SK-N-SH (cell line): ENCODE measurements at regions not wholly inside any gene's neighbourhood (a gene's known extent, or its start where the extent isn't known, plus 50 kb on each side); places are given as distances from the start of the nearest gene placed in this dataset.
A peak's percentile ranks its signal among the peaks of the same experiment; 100 is the strongest.

Experiments
- CTCF ChIA-PET: fragments of 300-600, 350-600 bp; formaldehyde crosslinking; extraction: SDS; loops from one replicate; lab custom pipeline; 2021; lab: Yijun Ruan, JAX
- POLR2A ChIA-PET: fragments of 350-600 bp; sonication (Branson Sonifier 250); formaldehyde crosslinking; extraction: SDS; loops from one replicate; lab custom pipeline; 2020; ENCODE audit warnings: antibody characterized with exemption, inconsistent platforms; lab: Yijun Ruan, JAX
- DNase-seq: peaks from one replicate; pipeline ENCODE4 v3.0.0; 2012
- H2AFZ ChIP-seq: fragments of 200-600 bp; sonication (generic); 2 replicates; pipeline ENCODE4 v1.8.1; 2016; ENCODE audit warnings: antibody characterized with exemption, mild to moderate bottlenecking, low read depth
- H3F3A ChIP-seq: fragments of 200-600 bp; sonication (generic); replicated peaks from 2 replicates; pipeline ENCODE3; 2016; ENCODE audit warnings: antibody characterized with exemption, mild to moderate bottlenecking; ENCODE audit not compliant: insufficient read depth
- H3K27ac ChIP-seq, 2 experiments: fragments of 200-500 bp in 1 of 2; fragments of 200-600 bp in 1 of 2; sonication (Bioruptor generic) in 1 of 2; sonication (generic), shearing (Covaris generic) in 1 of 2; 2 replicates each; pipeline versions ENCODE4 v1.5.1 to v1.6.1; 2014 to 2016; ENCODE audit warnings: low read depth in 2 of 2, inconsistent platforms in 1 of 2, low read length in 1 of 2, mild to moderate bottlenecking in 1 of 2, mixed read lengths in 1 of 2
- H3K27me3 ChIP-seq: fragments of 200-600 bp; sonication (generic), shearing (Covaris generic); 2 replicates; pipeline ENCODE4 v1.6.1; 2016; ENCODE audit warnings: mixed run types; ENCODE audit not compliant: insufficient read depth
- H3K36me3 ChIP-seq, 2 experiments: fragments of 200-500 bp in 1 of 2; fragments of 200-600 bp in 1 of 2; sonication (Bioruptor generic) in 1 of 2; sonication (generic) in 1 of 2; replicated peaks in 1 of 2; 2 replicates each; pipeline versions ENCODE3 to v1.5.1; 2014 to 2016; ENCODE audit warnings: low read length in 1 of 2, mild to moderate bottlenecking in 1 of 2; ENCODE audit not compliant: insufficient read depth in 2 of 2, control insufficient read depth in 1 of 2
- H3K4me1 ChIP-seq, 2 experiments: fragments of 200-500 bp in 1 of 2; fragments of 200-600 bp in 1 of 2; sonication (Bioruptor generic) in 1 of 2; sonication (generic), shearing (Covaris generic) in 1 of 2; 2 replicates each; pipeline versions ENCODE4 v1.5.1 to v1.6.1; 2014 to 2016; ENCODE audit warnings: low read depth in 1 of 2, low read length in 1 of 2, mixed run types in 1 of 2; ENCODE audit not compliant: insufficient read depth in 2 of 2, control insufficient read depth in 1 of 2
- H3K4me2 ChIP-seq: fragments of 200-600 bp; sonication (generic), shearing (Covaris generic); 2 replicates; pipeline ENCODE4 v1.6.1; 2017; ENCODE audit warnings: mixed run types
- H3K4me3 ChIP-seq, 2 experiments: fragments of 200-500 bp in 1 of 2; fragments of 200-600 bp in 1 of 2; sonication (Bioruptor generic) in 1 of 2; sonication (generic), shearing (Covaris generic) in 1 of 2; 2 replicates each; pipeline versions ENCODE4 v1.5.1 to v1.8.1; 2014 to 2016; ENCODE audit warnings: low read depth in 2 of 2, inconsistent platforms in 1 of 2, low read length in 1 of 2, mild to moderate bottlenecking in 1 of 2, mixed read lengths in 1 of 2, moderate library complexity in 1 of 2
- H3K79me2 ChIP-seq: fragments of 200-600 bp; sonication (generic); 2 replicates; pipeline ENCODE4 v1.8.1; 2017; ENCODE audit warnings: mild to moderate bottlenecking; ENCODE audit not compliant: insufficient read depth
- H3K9ac ChIP-seq: fragments of 200-600 bp; sonication (generic); 2 replicates; pipeline ENCODE4 v1.6.1; 2017; ENCODE audit warnings: mixed run types
- H3K9me2 ChIP-seq: fragments of 200-600 bp; sonication (generic); 2 replicates; pipeline ENCODE4 v1.6.1; 2017; ENCODE audit warnings: mixed run types
- H3K9me3 ChIP-seq: fragments of 200-600 bp; sonication (generic); 2 replicates; pipeline ENCODE4 v1.6.1; 2017; ENCODE audit warnings: mixed run types, mild to moderate bottlenecking, moderate library complexity
- H4K20me1 ChIP-seq: fragments of 200-600 bp; sonication (generic); 2 replicates; pipeline ENCODE4 v1.6.1; 2017; ENCODE audit warnings: mild to moderate bottlenecking, mixed run types; ENCODE audit not compliant: insufficient read depth
- CHD2 ChIP-seq: fragments of 150-350 bp; IDR thresholded peaks from 2 replicates; pipeline ENCODE4 v1.6.1; 2018; ENCODE audit warnings: low read length; ENCODE audit not compliant: partially characterized antibody
- ELF1 ChIP-seq: IDR thresholded peaks from 2 replicates; pipeline ENCODE4 v1.4.0; 2012
- EP300 ChIP-seq, 2 experiments: IDR thresholded peaks; 2 replicates each; pipeline versions ENCODE4 v1.4.0 to v1.6.1; 2012; ENCODE audit warnings: borderline replicate concordance in 1 of 2, low read depth in 1 of 2, low read length in 1 of 2
- FOSL2 ChIP-seq: IDR thresholded peaks from 2 replicates; pipeline ENCODE4 v1.4.0; 2012; ENCODE audit warnings: low read depth, mild to moderate bottlenecking, moderate library complexity, borderline replicate concordance
- FOXJ3 ChIP-seq: sonication (generic); formaldehyde crosslinking; IDR thresholded peaks from 2 replicates; pipeline ENCODE4 v1.5.1; 2020; ENCODE audit warnings: mild to moderate bottlenecking, missing genetic modification reagents
- FOXM1 ChIP-seq: IDR thresholded peaks from 2 replicates; pipeline ENCODE4 v1.4.0; 2012; ENCODE audit warnings: low read depth, mild to moderate bottlenecking
- GATA2 ChIP-seq: sonication (generic); formaldehyde crosslinking; IDR thresholded peaks from 2 replicates; pipeline ENCODE4 v1.5.0; 2020; ENCODE audit warnings: mild to moderate bottlenecking, missing genetic modification reagents
- MEF2A ChIP-seq: IDR thresholded peaks from 2 replicates; pipeline ENCODE4 v1.4.0; 2012; ENCODE audit warnings: low read depth, borderline replicate concordance
- MXI1 ChIP-seq: IDR thresholded peaks from 2 replicates; pipeline ENCODE4 v1.6.1; 2012; ENCODE audit warnings: mild to moderate bottlenecking, low read depth, low read length, improper control_type of control experiment
- NFIC ChIP-seq: IDR thresholded peaks from 2 replicates; pipeline ENCODE4 v1.4.0; 2012; ENCODE audit warnings: borderline replicate concordance
- NRF1 ChIP-seq: IDR thresholded peaks from 2 replicates; pipeline ENCODE4 v1.6.1; 2012; ENCODE audit warnings: low read depth, mild to moderate bottlenecking, low read length
- POLR2AphosphoS5 ChIP-seq: IDR thresholded peaks from 2 replicates; pipeline ENCODE4 v1.6.1; 2012; ENCODE audit warnings: low read depth, low read length
- RAD21 ChIP-seq: IDR thresholded peaks from 2 replicates; pipeline ENCODE4 v1.6.1; 2012; ENCODE audit warnings: mild to moderate bottlenecking, low read length
- RCOR1 ChIP-seq: fragments of 150-350 bp; IDR thresholded peaks from 2 replicates; pipeline ENCODE4 v1.6.1; 2017; ENCODE audit warnings: antibody characterized with exemption, low read length
- RFX5 ChIP-seq: IDR thresholded peaks from 2 replicates; pipeline ENCODE4 v1.6.1; 2012; ENCODE audit warnings: mild to moderate bottlenecking, improper control_type of control experiment, low read length
- RXRA ChIP-seq: IDR thresholded peaks from 2 replicates; pipeline ENCODE4 v1.4.0; 2012; ENCODE audit warnings: low read depth, mild to moderate bottlenecking, borderline replicate concordance
- SIN3A ChIP-seq: IDR thresholded peaks from 2 replicates; pipeline ENCODE4 v1.6.1; 2012; ENCODE audit warnings: low read depth, mild to moderate bottlenecking, low read length, moderate library complexity, borderline replicate concordance
- WGBS: methylation state at CpG from one replicate; pipeline ENCODE4 v1.1.6; 2017; ENCODE audit warnings: low lambda C conversion rate; 5-methylcytosine and 5-hydroxymethylcytosine counted together
- TF ChIP-seq, protein P1 (sequence below): IDR thresholded peaks from 2 replicates; pipeline ENCODE4 v1.4.0; 2012; ENCODE audit warnings: low read depth
- TF ChIP-seq, protein P2 (sequence below): fragments of 150-350 bp; IDR thresholded peaks from 2 replicates; pipeline ENCODE4 v1.6.1; 2017; ENCODE audit warnings: antibody characterized with exemption, low read length, low read depth, borderline replicate concordance
- TF ChIP-seq, protein P3 (sequence below): IDR thresholded peaks from 2 replicates; pipeline ENCODE4 v1.6.1; 2012; ENCODE audit warnings: mild to moderate bottlenecking, low read depth, low read length, moderate library complexity
- TF ChIP-seq, protein P4 (sequence below): IDR thresholded peaks from 2 replicates; pipeline ENCODE4 v1.4.0; 2012; ENCODE audit warnings: low read depth, borderline replicate concordance
- TF ChIP-seq, protein P5 (sequence below): IDR thresholded peaks from 2 replicates; pipeline ENCODE4 v1.4.0; 2012; ENCODE audit warnings: low read depth, borderline replicate concordance

DNA sequence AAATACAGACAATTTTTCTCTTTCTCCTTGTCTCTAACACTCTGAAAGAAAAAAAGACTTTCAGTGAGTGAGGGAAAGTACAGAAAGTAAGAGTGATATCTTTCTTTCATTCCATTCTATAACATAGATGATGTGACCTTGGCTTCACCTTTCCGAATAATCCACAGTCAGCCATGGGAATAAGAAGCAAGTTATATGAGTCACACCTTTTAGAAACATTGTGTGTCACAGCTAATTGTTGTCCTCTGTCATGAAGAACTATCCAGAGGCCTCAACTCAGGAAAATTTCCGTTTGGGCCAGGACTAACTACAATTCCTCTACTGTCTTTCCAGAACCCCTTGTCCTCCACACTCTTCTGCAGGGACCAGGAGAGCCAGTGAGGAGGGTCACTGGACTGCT is 209.7 kb upstream of the FAR2 start:
- no peaks in the 10 kb centered on the region for H3K79me2 ChIP-seq
- no peak overlapping the region for H2AFZ ChIP-seq
- peak overlapping the region in 1 of 2 experiments; percentile 40; a peak in 1 of 4 replicates for H3K27ac ChIP-seq
- H3K9me3 ChIP-seq = no peaks in the 10 kb centered on the region
- no peak overlapping the region for H3K9ac ChIP-seq
- H3K4me2 ChIP-seq = no peak overlapping the region
- DNase-seq = no peak
- WGBS = 56% methylated on average over 2 of the region's 2 CpGs
- no peaks in the 10 kb centered on the region for H3K9me2 ChIP-seq
- no peaks in the 10 kb centered on the region for H3K27me3 ChIP-seq
- no peak for TF ChIP-seq FOXJ3 (CRISPR knock-in tag)
- TF ChIP-seq SIN3A = no peak
- TF ChIP-seq MXI1 = no peak
- no peak for TF ChIP-seq CHD2
- no peak for TF ChIP-seq EP300 (IDR thresholded peaks at IDR 0.05; ENCODE audit: borderline replicate concordance in 1 of 2, low read depth in 1 of 2, low read length in 1 of 2)
- TF ChIP-seq, protein P1, sequence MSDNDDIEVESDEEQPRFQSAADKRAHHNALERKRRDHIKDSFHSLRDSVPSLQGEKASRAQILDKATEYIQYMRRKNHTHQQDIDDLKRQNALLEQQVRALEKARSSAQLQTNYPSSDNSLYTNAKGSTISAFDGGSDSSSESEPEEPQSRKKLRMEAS = no peak
- no peak for TF ChIP-seq GATA2 (CRISPR knock-in tag)
- TF ChIP-seq NFIC = no peak
- TF ChIP-seq NRF1 = no peak
- TF ChIP-seq MEF2A = no peak
- TF ChIP-seq RAD21 = no peak
- TF ChIP-seq FOXM1 = no peak
- TF ChIP-seq, all 33 proteins: peak for 0
- Histone ChIP-seq H3K4me1 (no peaks in the 10 kb centered on the region; a peak in 2 of 4 replicates), H4K20me1 (no peaks in the 10 kb centered on the region), H3F3A (peaks cover 5% of the 10 kb centered on the region), H3K4me3 (no peak overlapping the region), H3K36me3 (no peaks in the 10 kb centered on the region)
- POLR2A ChIA-PET = no interaction called here
- CTCF ChIA-PET = interaction anchor here (0.7 kb wide), 1 partner anchor 24 kb away, joined by 3 read pairs; no protein-coding TSS in a partner anchor

DNA sequence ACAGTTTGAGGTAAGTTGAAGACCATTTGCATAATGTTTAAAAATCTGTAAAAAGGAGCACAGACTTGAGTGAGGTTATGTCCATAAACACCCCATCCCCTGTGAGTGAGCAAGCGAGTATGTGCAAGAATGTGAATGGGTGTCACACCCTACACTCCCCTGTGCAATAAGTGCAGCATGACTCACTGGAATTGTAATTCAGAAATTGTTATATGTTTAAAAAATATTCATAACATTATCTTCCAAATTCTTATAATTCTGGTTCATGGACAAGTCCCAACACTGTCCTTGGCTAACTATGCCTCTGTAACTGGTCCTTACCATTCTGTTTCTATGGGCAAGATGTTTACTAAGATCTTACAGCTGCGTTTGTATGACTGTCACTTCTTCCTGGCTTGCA is 207.8 kb upstream of the FAR2 start:
- Histone ChIP-seq H3K36me3 (no peaks in the 10 kb centered on the region), H3K9me3 (no peaks in the 10 kb centered on the region), H3F3A (peaks cover 5% of the 10 kb centered on the region), H3K9ac (no peak overlapping the region), H2AFZ (peak overlapping the region; percentile 24; the same call in 1 of the 2 replicates), H3K4me1 (no peaks in the 10 kb centered on the region; a peak in 2 of 4 replicates), H3K27me3 (no peaks in the 10 kb centered on the region), H3K27ac (no peak overlapping the region), H4K20me1 (no peaks in the 10 kb centered on the region), H3K79me2 (no peaks in the 10 kb centered on the region), H3K4me2 (no peak overlapping the region), H3K4me3 (no peak overlapping the region), H3K9me2 (no peaks in the 10 kb centered on the region)
- ChIA-PET POLR2A (no interaction called here), CTCF (no interaction called here)
- DNase-seq = no peak
- WGBS = 69% methylated on average over 2 of the region's 2 CpGs
- TF ChIP-seq FOSL2 = no peak
- no peak for TF ChIP-seq RCOR1
- TF ChIP-seq, protein P2, sequence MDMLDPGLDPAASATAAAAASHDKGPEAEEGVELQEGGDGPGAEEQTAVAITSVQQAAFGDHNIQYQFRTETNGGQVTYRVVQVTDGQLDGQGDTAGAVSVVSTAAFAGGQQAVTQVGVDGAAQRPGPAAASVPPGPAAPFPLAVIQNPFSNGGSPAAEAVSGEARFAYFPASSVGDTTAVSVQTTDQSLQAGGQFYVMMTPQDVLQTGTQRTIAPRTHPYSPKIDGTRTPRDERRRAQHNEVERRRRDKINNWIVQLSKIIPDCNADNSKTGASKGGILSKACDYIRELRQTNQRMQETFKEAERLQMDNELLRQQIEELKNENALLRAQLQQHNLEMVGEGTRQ = no peak
- TF ChIP-seq, protein P3, sequence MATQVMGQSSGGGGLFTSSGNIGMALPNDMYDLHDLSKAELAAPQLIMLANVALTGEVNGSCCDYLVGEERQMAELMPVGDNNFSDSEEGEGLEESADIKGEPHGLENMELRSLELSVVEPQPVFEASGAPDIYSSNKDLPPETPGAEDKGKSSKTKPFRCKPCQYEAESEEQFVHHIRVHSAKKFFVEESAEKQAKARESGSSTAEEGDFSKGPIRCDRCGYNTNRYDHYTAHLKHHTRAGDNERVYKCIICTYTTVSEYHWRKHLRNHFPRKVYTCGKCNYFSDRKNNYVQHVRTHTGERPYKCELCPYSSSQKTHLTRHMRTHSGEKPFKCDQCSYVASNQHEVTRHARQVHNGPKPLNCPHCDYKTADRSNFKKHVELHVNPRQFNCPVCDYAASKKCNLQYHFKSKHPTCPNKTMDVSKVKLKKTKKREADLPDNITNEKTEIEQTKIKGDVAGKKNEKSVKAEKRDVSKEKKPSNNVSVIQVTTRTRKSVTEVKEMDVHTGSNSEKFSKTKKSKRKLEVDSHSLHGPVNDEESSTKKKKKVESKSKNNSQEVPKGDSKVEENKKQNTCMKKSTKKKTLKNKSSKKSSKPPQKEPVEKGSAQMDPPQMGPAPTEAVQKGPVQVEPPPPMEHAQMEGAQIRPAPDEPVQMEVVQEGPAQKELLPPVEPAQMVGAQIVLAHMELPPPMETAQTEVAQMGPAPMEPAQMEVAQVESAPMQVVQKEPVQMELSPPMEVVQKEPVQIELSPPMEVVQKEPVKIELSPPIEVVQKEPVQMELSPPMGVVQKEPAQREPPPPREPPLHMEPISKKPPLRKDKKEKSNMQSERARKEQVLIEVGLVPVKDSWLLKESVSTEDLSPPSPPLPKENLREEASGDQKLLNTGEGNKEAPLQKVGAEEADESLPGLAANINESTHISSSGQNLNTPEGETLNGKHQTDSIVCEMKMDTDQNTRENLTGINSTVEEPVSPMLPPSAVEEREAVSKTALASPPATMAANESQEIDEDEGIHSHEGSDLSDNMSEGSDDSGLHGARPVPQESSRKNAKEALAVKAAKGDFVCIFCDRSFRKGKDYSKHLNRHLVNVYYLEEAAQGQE = no peak
- no peak for TF ChIP-seq MXI1
- TF ChIP-seq RAD21 = no peak
- no peak for TF ChIP-seq ELF1
- TF ChIP-seq, protein P4, sequence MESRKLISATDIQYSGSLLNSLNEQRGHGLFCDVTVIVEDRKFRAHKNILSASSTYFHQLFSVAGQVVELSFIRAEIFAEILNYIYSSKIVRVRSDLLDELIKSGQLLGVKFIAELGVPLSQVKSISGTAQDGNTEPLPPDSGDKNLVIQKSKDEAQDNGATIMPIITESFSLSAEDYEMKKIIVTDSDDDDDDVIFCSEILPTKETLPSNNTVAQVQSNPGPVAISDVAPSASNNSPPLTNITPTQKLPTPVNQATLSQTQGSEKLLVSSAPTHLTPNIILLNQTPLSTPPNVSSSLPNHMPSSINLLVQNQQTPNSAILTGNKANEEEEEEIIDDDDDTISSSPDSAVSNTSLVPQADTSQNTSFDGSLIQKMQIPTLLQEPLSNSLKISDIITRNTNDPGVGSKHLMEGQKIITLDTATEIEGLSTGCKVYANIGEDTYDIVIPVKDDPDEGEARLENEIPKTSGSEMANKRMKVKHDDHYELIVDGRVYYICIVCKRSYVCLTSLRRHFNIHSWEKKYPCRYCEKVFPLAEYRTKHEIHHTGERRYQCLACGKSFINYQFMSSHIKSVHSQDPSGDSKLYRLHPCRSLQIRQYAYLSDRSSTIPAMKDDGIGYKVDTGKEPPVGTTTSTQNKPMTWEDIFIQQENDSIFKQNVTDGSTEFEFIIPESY = no peak
- no peak for TF ChIP-seq POLR2AphosphoS5
- TF ChIP-seq MEF2A = no peak
- no peak for TF ChIP-seq RXRA
- TF ChIP-seq, protein P5, sequence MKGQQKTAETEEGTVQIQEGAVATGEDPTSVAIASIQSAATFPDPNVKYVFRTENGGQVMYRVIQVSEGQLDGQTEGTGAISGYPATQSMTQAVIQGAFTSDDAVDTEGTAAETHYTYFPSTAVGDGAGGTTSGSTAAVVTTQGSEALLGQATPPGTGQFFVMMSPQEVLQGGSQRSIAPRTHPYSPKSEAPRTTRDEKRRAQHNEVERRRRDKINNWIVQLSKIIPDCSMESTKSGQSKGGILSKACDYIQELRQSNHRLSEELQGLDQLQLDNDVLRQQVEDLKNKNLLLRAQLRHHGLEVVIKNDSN = no peak
- TF ChIP-seq RFX5 = no peak
